ENCODE measurements at regions not wholly inside any gene's neighbourhood (a gene's known extent, or its start where the extent isn't known, plus 50 kb on each side); places are given as distances from the start of the nearest gene placed in this dataset.

DNA sequence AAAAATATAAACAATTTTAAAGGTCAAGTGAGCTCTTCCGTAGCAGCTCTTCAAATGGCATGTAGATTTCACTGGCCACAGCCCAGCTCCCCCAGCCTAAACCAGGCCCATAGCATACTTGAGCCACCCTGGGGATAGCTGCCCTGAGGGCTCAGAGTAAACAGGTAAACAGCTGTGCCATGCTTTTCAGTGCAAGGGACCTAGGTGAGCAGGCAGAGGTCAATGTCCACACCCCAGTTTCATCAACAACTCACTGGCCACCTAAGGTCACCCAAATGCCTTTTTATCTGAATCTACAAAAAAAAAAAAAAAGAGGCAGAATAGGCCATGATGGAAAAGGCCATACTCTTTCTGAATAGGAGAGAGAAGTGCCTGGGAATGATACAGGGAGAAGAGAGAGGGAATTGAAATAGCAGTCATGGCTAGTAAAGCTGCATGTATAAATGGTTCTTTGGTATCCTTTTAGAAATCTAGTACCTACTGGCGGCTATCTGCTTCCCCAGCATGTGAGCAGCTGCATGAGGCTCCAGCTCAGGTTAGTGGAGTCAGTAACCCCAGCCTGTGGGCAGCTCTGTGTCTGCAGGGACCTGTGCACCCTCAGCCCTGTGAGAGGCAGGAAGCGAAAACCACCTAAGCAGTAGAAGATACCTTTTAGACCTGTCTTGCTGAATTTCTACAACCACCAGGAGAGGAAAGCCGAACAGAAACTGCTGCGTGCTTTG is 77.0 kb downstream of the FOXA2 start:
- intact Hi-C loops (cut with DNase I), result no loop called here
- no peak for ATAC-seq
- DNase-seq (ENCODE audit: missing footprints), result no peak

- ATAC-seq, result no peak
- DNase-seq (ENCODE audit: missing footprints), result no peak
Observed at GRCh38 chr20:22506827-22507226, 77.5 kb downstream of the FOXA2 start.

DNA sequence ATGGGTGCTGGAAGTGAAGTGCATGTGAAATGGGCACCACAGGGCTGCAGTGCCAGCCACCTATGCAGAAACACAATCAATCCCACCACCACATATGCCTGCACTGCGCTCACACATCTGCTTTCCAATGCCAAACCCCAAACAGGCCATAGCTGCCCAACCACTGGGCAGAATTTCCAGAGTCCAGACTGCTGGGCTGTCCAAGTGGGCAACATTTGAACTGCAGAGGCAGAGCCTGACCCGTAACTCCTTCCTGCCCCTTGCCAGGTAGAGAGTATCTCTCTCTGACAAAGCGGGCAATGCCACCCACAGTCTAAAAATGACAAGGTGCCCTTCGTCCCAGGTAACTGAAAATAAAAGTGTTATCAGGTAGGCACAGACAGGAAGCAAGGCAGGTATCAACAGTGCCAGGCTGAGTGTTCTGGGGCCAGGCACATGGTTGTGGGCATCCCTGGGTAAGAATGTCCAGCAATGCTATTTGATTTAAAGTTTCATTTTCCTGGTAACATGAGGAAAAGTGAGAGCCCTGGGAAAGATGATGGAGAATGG is 79.5 kb downstream of the FOXA2 start:
- DNase-seq (ENCODE audit: missing footprints), result no peak
- ATAC-seq, result no peak
- intact Hi-C loops (cut with DNase I), result no loop called here

More at GRCh38 chr20:22506827-22507226, 77.5 kb downstream of the FOXA2 start:
- intact Hi-C loops (cut with DNase I), result no loop called here

GRCh38 chr20:22503577-22503976 is 80.8 kb downstream of the FOXA2 start:
- intact Hi-C loops (cut with DNase I), result no loop called here

DNA sequence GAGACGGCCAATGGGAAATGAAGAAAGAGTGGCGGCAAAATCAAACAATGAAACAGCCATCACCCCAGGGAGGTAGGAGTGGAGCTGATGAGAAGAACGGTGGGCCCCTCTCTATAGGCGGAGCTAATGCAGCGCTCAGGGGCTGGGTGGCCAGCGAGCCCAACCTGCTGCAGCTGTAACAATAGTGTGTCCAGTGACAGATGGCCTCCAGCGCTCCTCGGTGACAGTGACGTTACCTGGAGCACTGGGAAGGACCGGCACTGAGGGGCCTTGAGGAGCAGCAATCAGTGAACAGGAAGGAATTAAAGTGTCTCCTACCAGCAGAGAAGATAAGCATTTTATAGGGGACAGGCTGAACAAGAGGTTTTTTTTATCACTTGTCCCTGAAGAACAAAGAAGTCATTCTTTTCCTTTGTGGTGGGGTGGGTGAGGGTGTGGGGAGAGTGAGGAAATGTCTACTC is 81.6 kb downstream of the FOXA2 start:
- ATAC-seq, result no peak
- DNase-seq (ENCODE audit: missing footprints), result no peak
- intact Hi-C loops (cut with DNase I), result no loop called here

More at GRCh38 chr20:22503577-22503976, 80.8 kb downstream of the FOXA2 start:
- ATAC-seq, result no peak
- DNase-seq (ENCODE audit: missing footprints), result no peak

DNA sequence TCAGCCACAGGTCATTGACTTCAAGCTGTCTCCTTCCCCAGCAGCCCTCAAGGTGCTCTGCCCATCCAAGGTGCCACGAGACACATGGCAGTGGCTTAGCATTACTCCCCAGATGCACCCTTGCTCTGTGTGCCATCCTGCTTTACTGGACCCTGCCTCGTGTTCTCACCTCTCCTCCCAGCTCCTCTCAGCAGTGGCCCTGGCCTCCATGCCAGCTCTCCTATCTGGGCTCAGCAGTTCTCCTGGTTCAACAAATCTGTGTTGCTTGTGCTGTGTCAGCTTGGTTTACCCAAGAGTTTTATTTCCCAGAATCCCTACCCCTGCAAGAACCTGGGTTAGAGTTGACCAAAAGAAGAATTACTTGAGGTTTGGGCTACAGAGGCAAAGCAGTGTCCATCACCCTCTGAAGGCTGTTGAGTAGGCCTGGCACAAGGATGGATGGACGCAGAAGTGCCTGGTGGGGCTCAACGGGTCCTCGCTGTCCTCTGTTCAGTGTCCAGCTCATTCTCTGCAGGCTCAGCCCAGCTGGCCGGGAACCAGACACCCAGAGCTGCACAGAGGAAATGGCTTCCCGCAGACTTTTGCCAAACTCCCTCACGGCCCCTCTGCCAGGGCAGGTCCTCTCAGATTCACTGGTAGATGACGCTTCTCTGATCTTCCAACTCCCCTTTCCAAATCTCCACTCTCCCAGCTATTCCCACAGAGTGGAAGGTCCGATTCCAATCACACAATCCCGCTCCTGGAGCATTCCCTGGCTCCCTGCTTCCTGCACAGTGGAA is 82.6 kb downstream of the FOXA2 start:
- intact Hi-C loops (cut with DNase I), result no loop called here
- DNase-seq (ENCODE audit: missing footprints) (no peak), ATAC-seq (no peak)

DNA sequence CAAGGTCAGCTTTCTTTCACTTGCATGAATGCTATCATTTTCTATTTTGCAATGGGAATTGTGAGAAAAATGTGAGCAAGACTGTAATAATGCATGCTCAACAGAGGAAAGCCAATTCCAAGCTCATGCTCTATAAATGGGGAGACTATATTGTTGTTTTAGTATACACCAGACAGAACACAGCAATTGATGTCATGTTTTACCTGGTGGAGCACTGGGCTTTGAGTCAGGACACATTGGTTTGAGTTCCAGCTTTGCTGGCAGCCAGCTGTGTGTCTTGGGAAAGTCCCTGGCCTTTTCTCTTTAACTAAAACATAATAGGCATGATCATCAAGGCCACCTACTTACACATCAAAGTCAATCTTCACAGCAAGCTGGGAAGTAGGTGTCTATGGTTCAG is 83.3 kb downstream of the FOXA2 start:
- intact Hi-C loops (cut with DNase I), result no loop called here
- ATAC-seq (no peak), DNase-seq (ENCODE audit: missing footprints) (no peak)

DNA sequence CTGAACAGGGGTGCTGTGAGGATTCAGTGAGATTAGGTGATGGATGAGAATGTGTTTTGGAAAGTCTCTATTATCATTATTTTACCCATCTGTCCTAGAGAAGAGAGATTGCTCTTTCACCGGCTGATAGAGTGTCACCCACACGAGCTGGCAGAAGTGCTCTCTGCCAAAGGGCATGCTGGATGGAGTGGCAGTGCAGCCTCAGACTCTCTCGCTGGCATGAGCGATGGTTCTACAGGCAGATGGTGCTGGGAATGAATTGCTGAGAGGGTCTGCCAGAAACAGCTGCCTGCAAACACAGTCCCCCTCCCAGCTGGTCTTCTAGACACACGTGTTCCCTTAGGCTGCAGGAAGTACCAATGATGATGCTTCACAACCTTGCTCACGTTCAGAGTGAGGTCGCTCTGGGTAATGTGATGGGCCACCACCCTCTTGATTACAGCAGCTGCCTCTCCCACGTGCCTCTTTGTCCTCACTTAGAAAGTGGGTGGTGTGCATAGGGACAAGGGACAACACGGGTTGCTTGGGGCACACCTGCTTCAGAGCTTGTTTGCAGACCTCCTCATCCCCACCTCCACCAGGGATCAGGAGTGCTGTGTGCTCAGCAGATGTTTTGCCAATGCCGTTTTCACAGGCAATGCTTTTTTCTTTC is 84.7 kb downstream of the FOXA2 start:
- intact Hi-C loops (cut with DNase I), result no loop called here
- ATAC-seq, result no peak
- no peak for DNase-seq (ENCODE audit: missing footprints)

DNA sequence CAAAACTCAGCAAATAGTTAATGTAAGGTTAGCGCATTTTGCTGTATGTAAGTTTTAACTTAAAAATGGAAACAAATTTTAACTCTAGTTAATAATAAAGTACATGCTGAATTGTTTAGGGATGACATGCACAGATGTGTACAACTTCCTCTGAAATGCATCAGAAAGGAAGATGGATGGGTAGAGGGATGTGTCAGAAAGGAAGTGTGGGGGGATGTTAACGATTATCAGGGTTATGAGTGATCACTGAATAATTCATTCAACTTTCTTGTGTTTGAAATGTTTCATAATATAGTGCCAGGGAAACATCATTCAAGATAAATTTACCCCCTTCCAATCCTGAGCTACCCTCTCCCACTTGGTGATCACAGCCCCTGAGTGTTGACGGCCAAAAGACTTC is 87.6 kb downstream of the FOXA2 start:
- intact Hi-C loops (cut with DNase I), result no loop called here
- no peak for DNase-seq (ENCODE audit: missing footprints)
- ATAC-seq, result no peak

GRCh38 chr20:22495789-22496188 is 88.6 kb downstream of the FOXA2 start:
- ATAC-seq, result no peak
- no peak for DNase-seq (ENCODE audit: missing footprints)
- intact Hi-C loops (cut with DNase I), result no loop called here

- ATAC-seq (no peak), DNase-seq (ENCODE audit: missing footprints) (no peak)
- intact Hi-C loops (cut with DNase I), result no loop called here
Observed at GRCh38 chr20:22495172-22495571, 89.2 kb downstream of the FOXA2 start.

GRCh38 chr20:22492497-22492896 is 91.9 kb downstream of the FOXA2 start:
- DNase-seq (ENCODE audit: missing footprints) (no peak), ATAC-seq (no peak)
- intact Hi-C loops (cut with DNase I), result no loop called here

DNA sequence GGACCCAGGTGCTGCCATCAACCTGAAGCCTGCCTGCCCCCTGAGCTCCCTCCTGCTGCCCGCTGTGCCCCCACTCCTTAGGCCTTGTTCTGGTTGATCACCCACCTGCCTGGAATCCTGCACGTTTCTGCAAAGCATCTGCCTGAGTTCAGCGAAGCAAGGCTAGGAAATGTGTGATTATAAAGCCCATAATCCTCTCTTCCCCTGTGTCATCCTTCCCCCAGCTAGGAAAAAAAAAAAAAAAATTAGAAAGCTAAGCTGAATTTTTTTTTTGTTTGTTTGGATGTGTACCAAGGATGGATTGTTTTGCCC is 93.2 kb downstream of the FOXA2 start:
- ATAC-seq (no peak), DNase-seq (ENCODE audit: missing footprints) (no peak)
- intact Hi-C loops (cut with DNase I), result no loop called here

DNA sequence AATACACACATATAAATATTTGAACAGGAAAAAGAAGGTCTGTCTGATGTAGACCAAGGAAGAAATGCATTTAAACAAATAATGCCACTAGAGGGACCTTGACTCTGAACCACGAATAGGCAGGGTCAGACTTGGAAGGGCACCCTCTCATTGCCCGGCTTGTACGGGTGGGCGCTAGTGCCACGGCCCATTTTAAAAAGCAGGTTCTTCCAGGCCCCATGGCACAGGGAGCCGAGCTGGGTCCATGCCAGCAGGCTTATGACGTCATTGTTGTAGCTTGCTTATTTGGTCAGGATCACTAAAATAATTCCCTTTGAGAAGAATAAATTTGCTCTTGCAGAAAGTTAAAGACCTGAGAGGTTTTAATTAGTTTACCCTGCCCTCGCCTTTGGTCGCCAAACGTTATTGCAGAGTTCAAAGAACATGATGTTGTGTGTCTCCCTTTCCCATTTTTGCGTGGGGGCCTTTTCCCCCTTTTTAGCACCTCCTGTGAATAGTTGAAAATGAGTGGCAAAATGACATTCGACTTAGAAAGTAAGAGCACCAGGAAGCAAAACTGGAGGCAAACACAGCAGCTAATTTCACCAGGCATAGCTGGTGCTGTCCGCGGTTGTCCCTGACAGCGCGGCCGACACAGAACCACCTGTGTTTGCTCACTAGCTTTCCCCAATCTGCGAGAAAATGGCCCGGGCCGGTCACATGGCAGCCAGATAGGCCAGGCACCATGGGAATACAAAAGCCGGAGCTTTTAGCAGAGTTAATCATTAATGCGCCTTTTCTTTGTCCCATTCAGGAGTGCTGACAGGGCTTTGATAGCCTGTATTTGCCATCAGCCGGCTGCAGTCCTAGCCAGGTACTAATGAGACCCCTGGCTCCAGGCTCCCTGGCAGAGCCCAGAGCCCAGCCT is 93.8 kb downstream of the FOXA2 start:
- intact Hi-C loops (cut with DNase I), result no loop called here
- no peak for ATAC-seq
- no peak for DNase-seq (ENCODE audit: missing footprints)

DNA sequence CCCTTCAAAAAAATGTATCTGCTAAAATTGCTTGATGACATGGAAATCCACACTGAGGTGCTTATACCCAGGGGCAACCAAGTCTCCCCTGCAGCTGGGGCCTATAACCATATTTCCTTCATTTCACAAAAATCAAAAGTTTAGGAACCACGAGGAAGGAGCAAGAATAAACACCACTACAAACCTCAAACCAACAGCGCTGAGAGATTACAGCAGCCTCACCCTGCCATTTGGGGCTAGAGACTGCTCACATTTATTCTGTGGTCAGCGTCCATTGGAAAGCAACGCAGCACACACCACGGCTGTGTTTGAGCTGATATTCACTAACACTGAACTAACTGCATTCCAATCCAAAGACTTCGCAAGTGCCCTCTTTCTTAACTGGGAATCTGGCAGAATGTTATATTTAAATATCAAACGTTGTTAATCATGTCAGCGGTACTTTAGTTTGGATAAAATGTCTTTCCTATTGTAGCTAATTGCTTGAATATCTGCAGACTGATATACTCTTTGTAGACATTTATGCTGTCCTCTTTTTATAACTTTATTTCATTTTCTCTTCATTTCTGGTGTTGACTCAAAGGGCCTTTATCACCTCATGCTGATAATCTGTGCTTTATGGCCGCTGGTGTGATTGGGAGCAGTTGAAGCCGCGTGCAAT is 94.6 kb downstream of the FOXA2 start:
- ATAC-seq, result no peak
- intact Hi-C loops (cut with DNase I), result no loop called here
- DNase-seq (ENCODE audit: missing footprints), result no peak

DNA sequence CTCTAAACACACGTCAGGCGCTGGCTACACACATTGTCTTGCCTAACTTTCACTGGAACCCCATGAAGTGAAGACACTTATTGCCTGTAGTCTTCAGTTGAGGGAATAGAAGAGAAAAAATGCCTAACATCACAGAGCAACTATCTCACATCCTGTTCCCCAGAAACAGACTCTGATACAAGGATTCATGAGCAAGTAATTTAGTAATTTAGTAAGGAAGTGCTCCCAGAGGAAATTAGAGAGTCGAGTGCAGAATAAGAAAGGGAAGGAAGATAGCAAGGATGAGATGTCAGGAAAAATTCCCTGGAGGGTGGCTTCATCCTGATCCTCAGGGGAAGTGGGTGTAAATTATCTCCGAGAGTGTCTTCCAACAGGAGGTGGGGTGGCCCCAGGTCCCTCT is 104.0 kb downstream of the FOXA2 start:
- intact Hi-C loops (cut with DNase I), result no loop called here
- no peak for ATAC-seq

DNA sequence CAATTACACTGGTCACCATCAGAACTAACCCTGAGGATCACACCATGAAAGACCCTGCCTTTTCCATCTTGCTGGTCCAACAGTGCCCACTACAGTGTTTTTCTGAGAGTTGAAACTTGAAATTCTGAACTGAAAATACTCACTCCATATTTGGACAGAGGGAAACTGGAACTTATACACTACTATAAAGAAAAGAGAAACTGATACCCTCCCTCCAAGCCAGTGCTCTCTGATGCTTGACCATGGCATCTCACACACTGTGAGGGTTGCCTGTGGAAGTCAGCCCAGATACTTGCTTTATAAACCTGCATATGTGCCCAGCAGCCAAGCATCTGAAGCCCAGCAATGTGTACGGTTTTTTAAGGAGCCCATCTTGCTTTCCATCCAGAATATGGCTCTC is 108.7 kb downstream of the FOXA2 start:
- no peak for DNase-seq (ENCODE audit: missing footprints)
- no peak for ATAC-seq
- intact Hi-C loops (cut with DNase I), result no loop called here

More for the DNA sequence above, 104.0 kb downstream of the FOXA2 start:
- DNase-seq (ENCODE audit: missing footprints), result no peak

DNA sequence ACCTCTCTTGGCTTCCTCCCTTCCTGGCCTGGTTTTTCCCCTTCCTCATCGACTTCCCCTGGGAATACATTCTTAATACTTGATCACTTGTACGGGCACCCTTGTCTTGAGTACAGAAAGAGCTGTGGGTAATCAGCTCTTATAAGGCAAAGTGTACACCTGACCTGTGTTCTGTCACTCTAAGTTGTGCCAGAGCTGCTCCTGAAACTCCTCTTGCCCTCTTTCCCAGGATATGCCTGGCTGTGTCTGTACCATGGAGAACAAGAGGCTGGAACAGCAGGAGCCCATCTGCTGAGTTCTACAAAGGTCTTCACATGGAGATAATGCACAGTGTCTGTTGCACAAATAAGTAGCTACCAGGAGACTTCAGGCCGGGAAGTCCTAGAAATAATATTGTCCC is 110.1 kb downstream of the FOXA2 start:
- intact Hi-C loops (cut with DNase I), result no loop called here
- no peak for DNase-seq (ENCODE audit: missing footprints)
- no peak for ATAC-seq

Data from Right ventricle myocardium inferior (tissue), 1 donor.